ENCODE measurements at regions not wholly inside any gene's neighbourhood (a gene's known extent, or its start where the extent isn't known, plus 50 kb on each side); places are given as distances from the start of the nearest gene placed in this dataset.
"Not testable (repeated sequence)": the region's sequence is repeated elsewhere in the genome, so short reads cannot be mapped to it uniquely, and the experiment has no call there.

DNA sequence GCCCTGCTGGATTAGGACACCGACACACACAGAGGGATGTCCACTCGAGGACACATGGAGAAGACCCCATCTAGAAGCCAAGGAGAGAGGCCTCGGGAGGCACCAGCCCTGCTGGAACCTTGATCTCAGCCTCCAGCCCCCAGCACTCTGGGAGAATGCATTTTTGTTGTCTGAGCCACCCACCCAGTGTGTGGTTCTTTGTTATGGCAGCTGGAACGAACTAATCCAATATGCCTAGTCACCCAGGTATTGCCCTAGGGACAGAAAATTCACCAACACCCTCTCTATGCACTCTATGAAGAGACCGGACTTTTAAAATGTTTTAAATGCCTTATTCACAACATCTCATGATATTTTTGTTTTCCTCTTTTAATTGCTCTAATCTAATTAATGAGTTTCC, 117.4 kb downstream of the CRYAA start:
- no peak for DNase-seq

DNA sequence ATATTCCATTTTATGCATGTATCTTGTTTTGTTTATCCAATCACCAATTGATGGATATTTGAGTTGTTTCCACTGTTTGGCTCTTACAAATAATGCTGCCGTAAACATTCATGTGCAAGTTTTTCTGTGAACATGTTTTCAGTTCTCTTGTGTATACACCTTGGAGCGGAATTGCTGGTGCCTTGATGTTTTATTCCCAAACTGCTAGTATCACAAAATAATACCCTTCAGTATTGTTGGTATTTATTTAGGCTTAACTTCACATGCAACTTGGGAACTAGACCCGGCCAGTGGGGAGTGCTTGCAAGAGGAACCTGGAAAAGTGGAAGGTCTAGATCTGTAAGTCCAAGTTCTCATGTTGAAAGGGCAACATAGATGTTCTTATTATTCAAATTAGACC, 115.9 kb downstream of the CRYAA start:
- DNase-seq: no peak

DNA sequence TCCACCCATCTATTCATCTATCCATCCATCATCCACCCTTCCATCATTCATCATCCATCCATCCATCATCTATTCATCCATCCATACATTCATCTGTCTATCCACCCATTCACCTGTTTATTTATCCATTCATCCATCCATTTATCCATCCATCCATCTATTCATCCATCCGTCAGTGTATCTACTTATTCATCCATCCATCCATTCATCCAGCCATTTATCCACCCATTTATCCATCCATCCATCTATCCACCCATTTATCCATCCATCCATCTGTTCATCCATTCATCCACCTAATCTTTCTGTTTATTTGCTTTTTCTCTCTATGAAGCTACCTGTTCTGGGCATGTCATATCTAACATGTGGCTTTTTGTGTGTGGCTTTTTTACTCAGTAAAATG, 115.4 kb downstream of the CRYAA start:
- DNase-seq: no peak

DNA sequence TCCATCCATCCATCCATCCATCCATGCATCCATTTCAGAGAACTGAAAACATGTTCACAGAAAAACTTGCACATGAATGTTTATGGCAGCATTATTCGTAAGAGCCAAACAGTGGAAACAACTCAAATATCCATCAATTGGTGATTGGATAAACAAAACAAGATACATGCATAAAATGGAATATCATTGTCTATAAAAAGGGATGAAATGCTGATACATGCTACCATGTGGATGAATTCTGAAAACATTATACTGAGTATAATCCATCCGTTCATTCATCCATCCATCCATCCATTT, 115.1 kb downstream of the CRYAA start:
- DNase-seq: not testable (repeated sequence)

DNA sequence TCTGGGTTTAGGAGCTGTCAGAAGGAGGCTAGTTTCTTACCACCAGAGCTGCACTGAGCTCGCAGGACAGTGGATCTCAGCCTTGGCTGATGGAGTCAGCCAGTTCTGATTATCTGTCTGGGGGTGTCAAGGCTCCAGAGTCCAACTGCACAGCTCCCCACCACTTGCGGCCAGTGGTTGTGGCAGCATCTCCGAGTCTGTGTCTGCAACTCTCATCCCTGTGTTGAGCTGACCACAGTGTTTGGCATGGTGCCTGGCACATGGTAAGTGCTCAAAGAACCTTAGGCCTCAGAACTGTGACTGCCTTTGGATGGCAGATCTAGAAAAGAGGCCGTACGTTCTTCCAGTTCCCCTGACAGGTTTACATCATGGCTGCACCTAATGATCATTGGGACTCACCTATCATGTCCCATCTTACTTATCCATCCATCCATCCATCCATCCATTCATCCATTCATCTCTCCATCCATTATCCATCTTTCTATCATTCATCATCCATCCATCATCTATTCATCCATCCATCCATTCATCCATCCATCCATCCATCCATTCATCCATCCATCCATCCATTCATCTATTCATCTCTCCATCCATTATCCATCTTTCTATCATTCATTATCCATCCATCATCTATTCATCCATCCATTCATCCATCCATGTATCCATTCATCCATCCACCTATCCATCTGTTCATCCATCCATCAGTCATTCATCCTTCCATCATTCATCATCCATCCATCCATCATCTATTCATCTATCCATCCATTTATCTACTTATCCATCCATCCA, 114.5 kb downstream of the CRYAA start:
- no peak for DNase-seq

DNA sequence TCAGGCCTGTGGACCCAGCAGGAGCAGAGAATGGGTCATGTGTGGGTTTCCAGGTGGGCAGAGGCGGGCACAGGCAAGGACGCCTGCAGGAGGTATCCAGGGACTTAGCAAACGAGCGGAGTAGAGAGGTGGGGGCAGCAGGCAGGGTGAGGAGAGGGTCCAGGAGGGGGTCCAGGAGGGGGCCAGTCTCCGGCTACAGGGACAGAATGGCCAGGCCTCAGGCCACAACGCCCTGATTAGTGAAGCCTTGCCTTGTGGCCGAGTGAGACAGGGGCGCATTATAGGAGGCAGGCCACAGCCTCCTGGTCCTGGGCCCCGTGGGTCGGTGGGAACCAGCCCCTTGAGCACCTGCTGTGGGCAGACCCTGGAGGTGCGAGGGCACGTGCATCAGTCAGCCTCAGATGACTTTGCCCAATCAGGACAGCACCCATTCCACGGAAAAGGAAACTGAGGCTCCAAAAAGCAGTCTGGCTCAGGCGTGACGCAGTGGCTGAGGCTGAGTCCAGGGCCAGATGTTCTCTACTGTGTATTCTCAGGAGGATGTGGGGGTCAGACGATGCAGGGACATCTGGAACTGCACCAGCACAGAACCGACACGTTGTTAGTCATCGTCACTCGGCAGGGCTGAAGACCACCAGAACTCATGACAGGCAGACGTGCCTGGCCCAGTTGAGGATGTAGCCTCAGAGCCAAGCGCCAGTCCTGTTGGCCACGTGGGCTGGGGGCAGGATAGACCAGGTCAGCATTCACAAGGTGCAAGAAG, 113.7 kb downstream of the CRYAA start:
- DNase-seq: no peak

DNA sequence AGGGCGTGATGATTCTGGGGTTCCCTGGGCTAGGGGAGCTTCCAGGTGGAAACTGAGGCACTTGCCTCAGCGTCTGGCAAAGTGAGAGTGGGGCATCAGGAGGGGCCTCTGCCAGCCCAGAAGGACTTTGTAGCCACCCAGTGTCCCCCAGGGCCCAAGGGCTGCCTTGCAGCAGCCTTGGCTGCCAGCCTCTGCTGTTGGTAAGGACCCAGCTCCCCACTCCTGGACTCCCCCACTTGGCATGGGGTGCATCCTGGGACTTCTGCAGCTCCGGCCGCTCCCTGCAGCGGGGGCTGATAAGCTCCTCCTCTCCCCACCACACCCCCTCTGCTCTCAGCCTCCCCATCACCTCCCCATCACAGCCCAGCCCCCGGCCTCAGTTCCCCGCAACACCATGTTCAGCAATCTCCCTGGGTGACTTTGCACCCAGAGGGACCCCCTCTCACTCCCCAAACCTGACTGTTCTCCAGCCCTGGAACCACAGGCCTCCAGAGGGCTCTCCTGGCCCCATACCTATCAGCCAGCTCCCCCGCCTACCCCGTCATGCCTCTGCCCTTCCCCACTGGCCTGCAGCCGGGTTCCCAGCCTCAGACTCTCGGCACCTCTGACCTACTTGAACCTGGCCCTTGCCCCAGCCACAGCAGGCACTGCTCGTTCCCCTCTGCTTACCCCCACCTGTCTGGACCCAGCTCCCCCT, 113.0 kb downstream of the CRYAA start:
- DNase-seq: no peak

DNA sequence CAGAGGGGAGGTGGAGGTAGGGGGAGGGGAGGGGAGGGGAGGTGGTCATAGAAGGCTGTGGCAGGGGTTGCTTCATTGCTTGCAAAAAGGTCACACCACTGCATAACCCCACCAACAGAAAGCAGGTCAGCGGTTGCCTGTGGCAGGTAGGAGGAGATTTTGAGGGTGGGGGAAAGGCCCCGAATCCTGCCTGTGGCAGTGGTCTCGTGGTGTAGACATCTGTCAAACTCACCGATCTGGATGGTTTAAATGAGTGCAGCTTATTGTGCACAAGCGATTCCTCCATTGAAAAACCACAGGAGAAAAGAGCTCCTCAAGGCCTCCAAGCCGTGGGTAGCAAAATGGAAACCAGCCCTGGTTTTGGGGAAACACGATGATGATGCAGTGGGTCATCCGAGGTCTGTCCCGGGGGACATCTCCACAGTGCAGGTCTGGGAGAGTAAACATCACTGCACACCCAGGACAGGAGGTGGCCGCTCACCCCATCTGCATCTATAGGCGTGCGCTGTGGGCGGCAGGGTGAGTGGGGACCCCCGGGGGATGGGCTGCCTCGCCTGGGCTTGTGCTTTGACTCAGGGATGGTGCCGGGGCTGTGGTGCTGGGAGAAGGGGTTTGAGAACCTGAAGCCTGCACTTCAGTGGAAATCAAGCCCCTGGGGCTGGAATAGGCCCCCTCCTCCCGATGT, 112.3 kb downstream of the CRYAA start:
- no peak for DNase-seq

DNA sequence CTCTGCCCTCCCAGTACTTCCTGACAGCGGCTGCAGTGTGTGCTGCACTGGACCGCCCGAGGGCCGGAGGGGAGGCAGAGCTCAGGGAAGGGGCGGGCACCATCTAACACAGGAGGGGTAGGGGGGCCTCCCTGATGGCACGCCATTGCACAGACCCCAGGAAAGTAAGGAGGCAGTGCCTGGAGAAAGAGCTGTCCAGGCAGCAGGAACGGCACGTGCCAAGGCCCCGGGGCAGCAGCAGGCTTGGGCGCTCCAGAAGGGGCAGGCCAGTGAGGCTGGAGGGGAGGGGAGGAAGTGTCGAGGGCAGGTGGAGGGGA, 110.7 kb downstream of the CRYAA start:
- DNase-seq: no peak

DNA sequence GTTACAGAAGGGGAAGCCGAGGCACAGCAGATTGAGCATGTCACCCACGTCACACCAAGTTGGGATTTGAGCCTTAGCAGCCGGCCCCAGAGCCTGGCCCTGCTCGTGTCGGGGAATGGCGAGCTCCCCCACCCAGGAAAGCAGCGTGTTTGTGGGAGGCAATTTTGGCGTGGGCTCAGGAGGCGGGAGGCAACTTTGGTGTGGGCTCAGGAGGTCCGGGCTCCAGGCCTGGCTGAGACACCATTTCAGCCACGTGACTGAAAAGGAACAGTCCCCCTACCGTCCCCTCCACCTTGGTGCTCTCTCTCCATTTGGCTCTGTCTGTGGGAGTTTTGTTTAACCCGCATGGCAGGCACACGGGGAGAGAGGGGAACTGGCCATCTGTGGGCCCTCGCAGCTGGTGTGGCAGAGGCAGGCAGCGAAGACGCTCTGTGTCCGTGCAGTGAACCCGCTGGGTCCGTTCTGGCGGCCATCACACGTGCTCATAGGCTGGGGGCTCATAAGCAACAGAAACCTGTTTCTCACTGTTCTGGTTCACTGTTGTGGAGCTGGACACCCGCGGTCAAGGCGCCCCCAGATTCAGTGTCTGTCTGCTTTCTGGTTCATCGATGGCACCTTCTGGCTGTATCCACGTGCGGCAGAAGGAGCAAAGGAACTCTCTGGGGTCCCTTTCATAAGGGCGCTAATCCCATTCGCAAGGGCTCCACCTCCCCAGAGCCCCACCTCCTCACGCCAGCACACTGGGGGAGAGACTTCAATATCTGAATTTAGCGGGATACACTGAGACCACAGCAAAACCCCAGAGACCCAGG, 110.2 kb downstream of the CRYAA start:
- no peak for DNase-seq

DNA sequence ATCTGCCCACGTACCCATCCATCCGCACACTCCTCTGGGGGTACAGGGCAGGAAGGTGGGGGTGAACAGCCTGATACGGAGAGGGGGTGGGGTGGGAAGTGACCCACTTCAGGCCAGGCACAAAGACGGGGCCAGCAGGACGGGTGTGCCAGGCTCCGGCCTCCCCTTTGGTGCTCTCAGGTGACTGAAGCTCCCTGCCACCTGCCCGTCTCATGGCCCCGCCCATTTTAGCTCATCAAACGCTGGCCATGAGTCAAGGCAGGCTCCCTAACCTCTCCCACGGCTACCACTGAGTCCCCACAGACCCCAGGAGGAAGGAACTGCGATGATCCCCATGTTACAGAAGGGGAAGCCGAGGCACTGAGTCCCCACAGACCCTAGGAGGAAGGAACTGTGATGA, 109.6 kb downstream of the CRYAA start:
- no peak for DNase-seq

DNA sequence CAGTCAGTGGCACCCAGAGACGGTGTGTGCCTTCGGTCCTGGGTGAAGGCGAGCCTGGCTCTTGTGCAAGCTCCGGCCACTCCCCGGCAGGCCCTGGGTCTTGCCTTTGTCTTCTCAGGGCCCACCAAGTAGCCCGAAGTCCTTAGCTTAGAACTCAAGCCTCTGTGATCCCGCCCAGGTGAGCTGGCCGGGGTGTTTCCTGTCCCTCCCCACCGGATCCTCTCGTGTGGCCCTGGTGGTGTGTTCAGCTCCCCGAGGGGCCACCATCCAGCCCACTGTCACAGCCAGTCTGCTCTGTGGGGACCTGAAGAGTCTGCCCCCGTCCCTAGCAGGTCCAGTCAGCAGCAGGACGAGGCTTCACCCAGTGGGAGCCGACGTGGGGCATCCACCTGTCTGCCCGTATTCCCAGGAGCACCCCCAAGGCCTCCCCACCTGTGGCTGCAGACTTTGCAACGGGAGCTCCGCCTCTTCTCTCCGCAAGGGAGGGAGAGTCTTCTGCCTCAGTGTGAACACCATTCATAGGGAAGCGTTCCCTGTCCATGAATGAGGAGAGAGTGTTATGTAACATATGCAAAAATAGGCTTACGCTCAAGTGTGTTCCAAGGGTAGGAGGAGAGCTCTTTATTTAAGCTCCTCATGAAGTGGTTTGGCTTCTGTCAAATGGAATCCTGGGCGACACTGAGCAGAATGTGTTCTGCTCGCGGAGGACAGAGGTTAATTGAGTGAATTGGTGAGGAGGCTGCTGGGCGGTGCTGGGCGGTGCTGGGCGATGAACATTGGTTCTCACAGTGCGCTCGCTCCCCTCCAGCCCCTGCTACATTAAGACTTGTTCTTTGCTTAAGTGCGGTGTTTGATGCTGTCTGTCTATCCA, 108.9 kb downstream of the CRYAA start:
- no peak for DNase-seq

DNA sequence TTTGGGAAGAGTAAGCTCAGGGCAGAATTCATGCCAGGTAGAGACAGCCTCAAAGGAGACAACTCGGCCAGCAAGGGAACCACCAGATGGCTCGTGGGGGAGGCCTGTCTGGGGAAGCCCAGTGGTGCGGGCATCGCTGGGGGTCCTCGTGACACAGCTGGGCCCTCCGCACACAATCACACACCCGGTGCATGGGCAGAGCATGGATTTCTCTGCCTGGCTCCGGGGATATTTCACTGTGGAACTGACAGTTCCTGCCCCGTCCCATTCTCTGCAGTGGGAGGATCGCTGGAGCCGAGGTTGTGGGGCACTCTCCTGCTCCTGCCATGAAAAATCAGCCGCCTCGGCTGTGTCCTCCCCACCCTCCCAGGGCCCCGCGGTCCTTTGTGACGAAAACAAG, 108.0 kb downstream of the CRYAA start:
- DNase-seq: no peak

DNA sequence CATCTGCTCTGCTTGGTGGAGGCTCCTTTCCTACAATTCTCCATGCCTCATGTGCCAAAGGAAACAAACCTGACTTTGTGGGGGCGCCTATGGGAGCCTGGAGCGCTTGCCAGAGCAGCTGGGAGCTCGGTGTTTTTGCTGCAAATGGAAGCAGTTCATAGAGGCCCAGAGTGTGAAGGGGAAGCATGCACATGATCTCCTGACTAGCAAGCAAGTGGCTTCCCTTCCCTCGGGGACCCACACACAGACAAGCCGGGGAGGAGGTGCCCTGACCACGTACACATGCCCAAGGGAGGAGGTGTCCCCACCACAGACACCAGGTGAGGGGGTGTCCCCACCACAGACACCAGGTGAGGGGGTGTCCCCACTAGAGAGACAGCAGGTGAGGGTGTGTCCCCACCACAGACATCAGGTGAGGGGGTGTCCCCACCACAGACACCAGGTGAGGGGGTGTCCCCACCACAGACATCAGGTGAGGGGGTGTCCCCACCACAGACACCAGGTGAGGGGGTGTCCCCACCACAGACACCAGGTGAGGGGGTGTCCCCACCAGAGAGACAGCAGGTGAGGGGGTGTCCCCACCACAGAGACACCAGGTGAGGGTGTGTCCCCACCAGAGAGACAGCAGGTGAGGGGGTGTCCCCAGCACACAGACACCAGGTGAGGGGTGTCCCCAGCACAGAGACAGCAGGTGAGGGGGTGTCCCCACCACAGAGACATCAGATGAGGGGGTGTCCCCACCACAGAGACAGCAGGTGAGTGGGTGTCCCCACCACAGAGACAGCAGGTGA, 106.8 kb downstream of the CRYAA start:
- DNase-seq: no peak

DNA sequence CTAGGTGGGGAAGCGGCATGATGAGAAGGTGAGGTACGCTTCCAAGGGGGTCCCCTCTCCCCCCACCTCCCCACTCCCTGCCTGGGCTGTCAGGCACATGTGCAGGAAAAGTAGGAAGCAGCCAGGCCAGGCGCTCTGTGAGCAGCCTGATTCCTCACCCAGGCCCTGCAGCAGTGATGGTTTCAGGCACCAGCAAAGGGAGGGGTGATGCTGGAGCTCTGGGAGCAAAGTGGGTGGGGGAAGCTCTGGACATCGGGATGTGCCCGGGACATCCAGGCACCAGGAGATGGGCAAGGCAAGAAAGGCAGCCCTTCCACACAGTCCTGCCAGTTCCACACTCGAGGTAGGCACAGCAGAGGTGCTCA, 106.1 kb downstream of the CRYAA start:
- DNase-seq: no peak

DNA sequence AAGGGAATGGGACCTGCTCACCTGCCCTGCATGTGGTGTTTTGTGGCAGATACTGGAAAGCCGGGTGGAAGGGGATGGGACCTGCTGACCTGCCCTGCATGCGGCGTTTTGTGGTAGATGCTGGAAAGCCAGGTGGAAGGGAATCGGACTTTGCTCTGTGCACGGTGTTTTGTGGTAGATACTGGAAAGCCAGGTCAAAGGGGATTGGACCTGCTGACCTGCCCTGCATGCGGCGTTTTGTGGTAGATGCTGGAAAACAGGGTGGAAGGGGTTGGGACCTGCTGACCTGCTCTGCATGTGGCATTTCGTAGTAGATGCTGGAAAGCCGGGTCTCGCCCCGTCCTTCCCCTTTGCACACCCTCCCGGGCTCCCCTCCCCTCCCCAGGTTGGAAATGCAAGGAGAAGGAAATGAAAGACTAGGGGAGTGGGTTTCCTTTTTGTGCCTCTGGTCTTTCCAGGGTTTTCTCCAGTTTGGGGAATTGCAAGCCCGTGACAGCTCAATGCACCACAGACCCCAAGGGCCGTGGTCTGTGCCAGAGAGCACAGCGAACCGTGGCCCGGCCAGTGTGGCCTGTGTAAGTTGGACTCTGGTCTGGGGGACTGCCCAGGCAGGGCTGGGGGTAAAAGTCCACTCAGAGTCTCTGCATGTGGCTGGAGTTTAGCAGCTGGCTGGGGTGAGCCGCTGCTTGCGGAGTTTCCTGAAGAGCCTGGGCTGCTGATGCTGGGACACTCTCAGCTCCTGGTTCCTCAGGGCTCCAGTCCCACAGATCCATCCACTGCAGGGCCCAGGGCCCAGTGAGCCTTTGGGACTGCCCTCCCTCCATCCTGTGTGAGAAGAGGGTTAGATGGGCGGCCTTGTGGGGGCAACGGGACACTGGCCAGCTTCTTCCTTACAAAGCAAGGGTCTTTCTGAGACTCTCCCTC, 105.5 kb downstream of the CRYAA start:
- no peak for DNase-seq

DNA sequence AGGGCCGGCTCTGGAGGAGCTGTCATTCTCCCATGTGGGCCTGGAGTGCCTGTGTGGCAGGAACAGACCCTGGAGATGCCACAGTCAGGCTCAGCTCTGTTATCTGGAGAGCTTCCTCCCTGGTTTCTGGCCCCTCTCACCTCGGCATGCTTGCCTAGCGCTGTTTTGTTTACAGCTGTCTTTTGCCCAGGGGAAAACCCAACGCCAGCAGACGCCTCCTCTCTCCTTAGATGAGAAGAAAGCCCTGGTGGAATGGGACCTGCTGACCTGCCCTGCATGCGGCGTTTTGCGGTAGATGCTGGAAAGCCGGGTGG, 104.9 kb downstream of the CRYAA start:
- DNase-seq: no peak

DNA sequence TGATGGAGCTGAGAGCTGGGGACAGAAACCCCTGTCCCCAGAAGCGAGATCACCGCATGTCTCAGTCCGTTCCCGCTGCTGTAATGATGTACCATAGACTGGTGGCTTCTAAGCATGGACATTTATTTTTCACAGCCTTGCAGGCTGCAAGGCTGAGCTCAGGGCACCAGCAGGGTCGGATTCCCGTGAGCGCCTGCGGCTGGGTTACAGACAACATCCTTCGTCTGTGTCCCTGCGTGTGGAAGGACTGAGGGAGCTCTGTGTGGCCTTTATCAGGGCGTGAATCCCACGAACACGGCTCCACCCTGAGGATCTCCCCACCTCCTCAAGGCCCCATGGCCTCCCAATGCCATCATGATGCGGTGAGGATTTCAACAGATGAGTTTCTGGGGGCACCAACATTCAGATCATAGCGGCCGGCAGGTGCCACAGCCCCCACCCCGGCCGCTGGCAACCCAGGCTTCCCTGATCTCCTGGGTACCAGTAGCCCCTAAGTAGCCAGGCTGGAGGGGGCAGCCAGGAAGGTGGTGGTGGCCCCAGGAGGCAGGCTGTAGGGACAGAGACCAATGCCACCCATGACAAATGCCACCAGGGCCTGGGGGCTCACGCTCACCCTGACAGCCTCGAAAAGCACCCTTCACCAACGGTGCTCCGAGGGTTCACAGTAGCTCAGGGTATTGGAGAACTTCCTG, 104.4 kb downstream of the CRYAA start:
- DNase-seq: no peak

DNA sequence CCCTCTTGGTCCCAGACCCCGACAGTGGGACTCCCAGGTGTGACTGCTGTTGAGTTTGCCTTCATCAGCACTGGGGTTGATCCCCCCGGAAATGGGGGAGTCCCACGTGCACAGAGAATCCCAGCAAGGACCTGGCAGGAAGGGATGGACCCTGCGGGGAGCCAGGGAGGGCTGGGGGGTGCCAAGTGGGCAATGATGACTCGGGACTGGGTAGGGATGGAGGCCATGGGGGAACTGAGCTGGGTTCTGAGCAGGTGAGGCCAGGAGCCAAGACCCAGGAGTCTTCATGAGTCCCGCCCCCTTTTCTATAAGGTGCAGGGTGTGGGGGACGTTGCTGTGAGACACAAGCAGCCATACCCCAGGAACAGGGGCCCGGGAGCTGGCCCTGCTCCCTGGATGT, 103.8 kb downstream of the CRYAA start:
- DNase-seq: no peak
